GM23338 (cell line): ENCODE measurements at regions not wholly inside any gene's neighbourhood (a gene's known extent, or its start where the extent isn't known, plus 50 kb on each side); places are given as distances from the start of the nearest gene placed in this dataset.

Experiments
- ATAC-seq: fragments of 200-7000 bp; cut with Tn5 transposase; 3 replicates; pipeline ENCODE4 v1.9.1; 2020
- DNase-seq: peaks from one replicate; pipeline ENCODE4 v3.0.0-alpha.2; 2015; ENCODE audit warnings: low spot score
- H2AFZ ChIP-seq: fragments of 200-600 bp; sonication (generic); 2 replicates; pipeline ENCODE4 v1.8.0; 2016; ENCODE audit warnings: antibody characterized with exemption, mild to moderate bottlenecking, moderate library complexity
- H3F3A ChIP-seq: fragments of 200-600 bp; sonication (generic); replicated peaks from 2 replicates; pipeline ENCODE4 v1.8.0; 2017; ENCODE audit warnings: antibody characterized with exemption, mixed run types, low read depth
- H3K27ac ChIP-seq: fragments of 200-600 bp; sonication (generic); 2 replicates; pipeline ENCODE4 v1.6.1; 2016; ENCODE audit warnings: low read depth
- H3K27me3 ChIP-seq: fragments of 200-600 bp; sonication (generic); 2 replicates; pipeline ENCODE4 v1.8.0; 2016; ENCODE audit warnings: mild to moderate bottlenecking, mixed run types, moderate library complexity; ENCODE audit not compliant: insufficient read depth
- H3K36me3 ChIP-seq: fragments of 200-600 bp; sonication (generic); 2 replicates; pipeline ENCODE4 v1.8.0; 2016; ENCODE audit warnings: mild to moderate bottlenecking; ENCODE audit not compliant: insufficient read depth
- H3K4me1 ChIP-seq: fragments of 200-600 bp; sonication (generic); 2 replicates; pipeline ENCODE4 v1.8.0; 2016; ENCODE audit warnings: mild to moderate bottlenecking, moderate library complexity; ENCODE audit not compliant: insufficient read depth
- H3K4me2 ChIP-seq: fragments of 200-600 bp; sonication (generic); 2 replicates; pipeline ENCODE4 v1.7.1; 2017; ENCODE audit warnings: mixed run types
- H3K4me3 ChIP-seq: fragments of 200-600 bp; sonication (generic); 2 replicates; pipeline ENCODE4 v1.6.1; 2016; ENCODE audit warnings: mixed run types
- H3K79me2 ChIP-seq: fragments of 200-600 bp; sonication (generic); replicated peaks from 2 replicates; pipeline ENCODE4 v1.8.0; 2017; ENCODE audit warnings: mild to moderate bottlenecking; ENCODE audit not compliant: insufficient read depth
- H3K9me2 ChIP-seq: fragments of 200-600 bp; sonication (generic); 2 replicates; pipeline ENCODE4 v1.8.0; 2017; ENCODE audit not compliant: insufficient read depth
- H4K20me1 ChIP-seq: fragments of 200-600 bp; sonication (generic); replicated peaks from 2 replicates; pipeline ENCODE4 v1.8.0; 2017; ENCODE audit warnings: mild to moderate bottlenecking; ENCODE audit not compliant: insufficient read depth
- H3K27ac Mint-ChIP-seq: 2 replicates; pipeline ENCODE4 v1.8.0; 2020; ENCODE audit warnings: inconsistent platforms, mild to moderate bottlenecking, moderate library complexity, mixed read lengths
- H3K27me3 Mint-ChIP-seq: 3 replicates; pipeline ENCODE4 v1.8.0; 2022; ENCODE audit warnings: low read depth, mild to moderate bottlenecking, moderate library complexity, mixed read lengths, inconsistent platforms; ENCODE audit not compliant: insufficient read depth, poor library complexity
- H3K36me3 Mint-ChIP-seq: 3 replicates; pipeline ENCODE4 v1.8.0; 2021; ENCODE audit warnings: low read depth, mild to moderate bottlenecking, inconsistent platforms, moderate library complexity, mixed read lengths
- H3K4me1 Mint-ChIP-seq: 3 replicates; pipeline ENCODE4 v1.8.0; 2020; ENCODE audit warnings: mild to moderate bottlenecking, inconsistent platforms, mixed read lengths
- H3K4me3 Mint-ChIP-seq: 3 replicates; pipeline ENCODE4 v1.8.0; 2021; ENCODE audit warnings: moderate library complexity, mild to moderate bottlenecking, inconsistent platforms, mixed read lengths
- H3K9me3 Mint-ChIP-seq: 3 replicates; pipeline ENCODE4 v1.8.0; 2020; ENCODE audit warnings: moderate library complexity, mild to moderate bottlenecking, inconsistent platforms, mixed read lengths
- CREB1 ChIP-seq: fragments of 250-450 bp; sonication (Bioruptor Pico); IDR thresholded peaks from 2 replicates; pipeline ENCODE4 v1.5.0; 2020; ENCODE audit warnings: low read depth, mild to moderate bottlenecking, moderate library complexity
- EZH2 ChIP-seq: fragments of 200-600 bp; sonication (generic); IDR thresholded peaks from one replicate; pipeline ENCODE4 v1.8.0; 2017; ENCODE audit warnings: antibody characterized with exemption, mild to moderate bottlenecking, low read depth; ENCODE audit not compliant: unreplicated experiment
- EZH2phosphoT487 ChIP-seq: fragments of 200-600 bp; sonication (generic); IDR thresholded peaks from one replicate; pipeline ENCODE4 v1.8.1; 2018; ENCODE audit warnings: antibody characterized with exemption; ENCODE audit not compliant: unreplicated experiment
- JUNB ChIP-seq: IDR thresholded peaks from one replicate; pipeline ENCODE4 v1.6.1; 2016; ENCODE audit warnings: antibody characterized with exemption; ENCODE audit not compliant: unreplicated experiment
- NANOG ChIP-seq: IDR thresholded peaks from 2 replicates; pipeline ENCODE4 v1.6.1; 2016; ENCODE audit warnings: antibody characterized with exemption, borderline replicate concordance
- STAT1 ChIP-seq: IDR thresholded peaks from one replicate; pipeline ENCODE4 v1.6.1; 2016; ENCODE audit warnings: antibody characterized with exemption; ENCODE audit not compliant: unreplicated experiment
- ZNF114 ChIP-seq: fragments of 250-450 bp; sonication (Bioruptor Pico); IDR thresholded peaks from 2 replicates; pipeline ENCODE4 v1.5.0; 2020; ENCODE audit warnings: mild to moderate bottlenecking, moderate library complexity
- ZNF331 ChIP-seq: fragments of 250-450 bp; sonication (Bioruptor Pico); IDR thresholded peaks from 2 replicates; pipeline ENCODE4 v1.5.0; 2020; ENCODE audit warnings: low read depth, mild to moderate bottlenecking, moderate library complexity
- TF ChIP-seq, protein P1 (sequence below): IDR thresholded peaks from one replicate; pipeline ENCODE4 v1.6.1; 2018; ENCODE audit warnings: antibody characterized with exemption; ENCODE audit not compliant: unreplicated experiment
- TF ChIP-seq, protein P2 (sequence below): IDR thresholded peaks from 2 replicates; pipeline ENCODE4 v1.6.1; 2016; ENCODE audit warnings: antibody characterized with exemption
- TF ChIP-seq, protein P3 (sequence below): fragments of 250-450 bp; sonication (Bioruptor Pico); IDR thresholded peaks from 2 replicates; pipeline ENCODE4 v1.5.0; 2020; ENCODE audit warnings: mild to moderate bottlenecking, moderate library complexity

GRCh38 chr4:161182913-161183312, 980.9 kb downstream of the FSTL5 start (continued):
- TF ChIP-seq, protein P1, sequence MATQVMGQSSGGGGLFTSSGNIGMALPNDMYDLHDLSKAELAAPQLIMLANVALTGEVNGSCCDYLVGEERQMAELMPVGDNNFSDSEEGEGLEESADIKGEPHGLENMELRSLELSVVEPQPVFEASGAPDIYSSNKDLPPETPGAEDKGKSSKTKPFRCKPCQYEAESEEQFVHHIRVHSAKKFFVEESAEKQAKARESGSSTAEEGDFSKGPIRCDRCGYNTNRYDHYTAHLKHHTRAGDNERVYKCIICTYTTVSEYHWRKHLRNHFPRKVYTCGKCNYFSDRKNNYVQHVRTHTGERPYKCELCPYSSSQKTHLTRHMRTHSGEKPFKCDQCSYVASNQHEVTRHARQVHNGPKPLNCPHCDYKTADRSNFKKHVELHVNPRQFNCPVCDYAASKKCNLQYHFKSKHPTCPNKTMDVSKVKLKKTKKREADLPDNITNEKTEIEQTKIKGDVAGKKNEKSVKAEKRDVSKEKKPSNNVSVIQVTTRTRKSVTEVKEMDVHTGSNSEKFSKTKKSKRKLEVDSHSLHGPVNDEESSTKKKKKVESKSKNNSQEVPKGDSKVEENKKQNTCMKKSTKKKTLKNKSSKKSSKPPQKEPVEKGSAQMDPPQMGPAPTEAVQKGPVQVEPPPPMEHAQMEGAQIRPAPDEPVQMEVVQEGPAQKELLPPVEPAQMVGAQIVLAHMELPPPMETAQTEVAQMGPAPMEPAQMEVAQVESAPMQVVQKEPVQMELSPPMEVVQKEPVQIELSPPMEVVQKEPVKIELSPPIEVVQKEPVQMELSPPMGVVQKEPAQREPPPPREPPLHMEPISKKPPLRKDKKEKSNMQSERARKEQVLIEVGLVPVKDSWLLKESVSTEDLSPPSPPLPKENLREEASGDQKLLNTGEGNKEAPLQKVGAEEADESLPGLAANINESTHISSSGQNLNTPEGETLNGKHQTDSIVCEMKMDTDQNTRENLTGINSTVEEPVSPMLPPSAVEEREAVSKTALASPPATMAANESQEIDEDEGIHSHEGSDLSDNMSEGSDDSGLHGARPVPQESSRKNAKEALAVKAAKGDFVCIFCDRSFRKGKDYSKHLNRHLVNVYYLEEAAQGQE, result no peak
- no peak for TF ChIP-seq EZH2phosphoT487
- no peak for TF ChIP-seq CREB1
- TF ChIP-seq ZNF331 (CRISPR knock-in tag), result no peak
- TF ChIP-seq JUNB, result no peak
- TF ChIP-seq, protein P2, sequence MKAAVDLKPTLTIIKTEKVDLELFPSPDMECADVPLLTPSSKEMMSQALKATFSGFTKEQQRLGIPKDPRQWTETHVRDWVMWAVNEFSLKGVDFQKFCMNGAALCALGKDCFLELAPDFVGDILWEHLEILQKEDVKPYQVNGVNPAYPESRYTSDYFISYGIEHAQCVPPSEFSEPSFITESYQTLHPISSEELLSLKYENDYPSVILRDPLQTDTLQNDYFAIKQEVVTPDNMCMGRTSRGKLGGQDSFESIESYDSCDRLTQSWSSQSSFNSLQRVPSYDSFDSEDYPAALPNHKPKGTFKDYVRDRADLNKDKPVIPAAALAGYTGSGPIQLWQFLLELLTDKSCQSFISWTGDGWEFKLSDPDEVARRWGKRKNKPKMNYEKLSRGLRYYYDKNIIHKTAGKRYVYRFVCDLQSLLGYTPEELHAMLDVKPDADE, result no peak
- no peak for TF ChIP-seq EZH2
- TF ChIP-seq STAT1, result no peak
- no peak for TF ChIP-seq ZNF114 (CRISPR knock-in tag)
- TF ChIP-seq NANOG, result no peak

DNA sequence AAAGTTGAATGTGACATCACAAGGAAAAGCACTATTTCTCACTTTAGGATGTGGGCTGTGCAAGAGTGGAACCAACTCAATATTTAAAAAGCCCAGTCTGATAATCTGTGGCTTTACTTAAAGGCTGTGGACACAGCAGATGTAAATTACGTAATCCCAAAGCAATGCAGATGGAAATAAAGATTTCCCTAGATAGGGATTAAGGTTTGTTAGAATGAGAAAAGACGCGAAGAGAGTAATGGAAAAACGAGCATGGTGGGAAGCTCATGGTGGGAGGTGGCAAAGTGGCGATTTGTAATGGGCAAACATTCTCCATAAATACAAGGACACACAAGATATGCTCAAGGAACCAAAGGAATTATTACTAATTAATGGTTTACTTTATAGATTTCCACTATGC, 985.5 kb downstream of the FSTL5 start:
- Mint-ChIP-seq H3K27ac (no peak overlapping the region), H3K27me3 (no peaks in the 10 kb centered on the region), H3K4me3 (no peak overlapping the region), H3K36me3 (no peaks in the 10 kb centered on the region), H3K4me1 (peaks cover 36% of the 10 kb centered on the region), H3K9me3 (no peaks in the 10 kb centered on the region)
- no peaks in the 10 kb centered on the region for H4K20me1 ChIP-seq
- no peaks in the 10 kb centered on the region for H3K27me3 ChIP-seq
- no peaks in the 10 kb centered on the region for H3K9me2 ChIP-seq
- H3K4me1 ChIP-seq, result peaks cover 44% of the 10 kb centered on the region
- H2AFZ ChIP-seq, result no peak overlapping the region
- H3K4me2 ChIP-seq, result peak overlapping the region; percentile 37; the same call in 1 of the 2 replicates
- no peak overlapping the region for H3K27ac ChIP-seq
- no peaks in the 10 kb centered on the region for H3K79me2 ChIP-seq
- DNase-seq (peak; percentile 27), ATAC-seq (no peak)
- H3K36me3 ChIP-seq, result no peaks in the 10 kb centered on the region
- H3F3A ChIP-seq, result no peaks in the 10 kb centered on the region
- H3K4me3 ChIP-seq, result no peak overlapping the region
- TF ChIP-seq EZH2phosphoT487 (no peak), STAT1 (no peak)
- TF ChIP-seq, protein P3, sequence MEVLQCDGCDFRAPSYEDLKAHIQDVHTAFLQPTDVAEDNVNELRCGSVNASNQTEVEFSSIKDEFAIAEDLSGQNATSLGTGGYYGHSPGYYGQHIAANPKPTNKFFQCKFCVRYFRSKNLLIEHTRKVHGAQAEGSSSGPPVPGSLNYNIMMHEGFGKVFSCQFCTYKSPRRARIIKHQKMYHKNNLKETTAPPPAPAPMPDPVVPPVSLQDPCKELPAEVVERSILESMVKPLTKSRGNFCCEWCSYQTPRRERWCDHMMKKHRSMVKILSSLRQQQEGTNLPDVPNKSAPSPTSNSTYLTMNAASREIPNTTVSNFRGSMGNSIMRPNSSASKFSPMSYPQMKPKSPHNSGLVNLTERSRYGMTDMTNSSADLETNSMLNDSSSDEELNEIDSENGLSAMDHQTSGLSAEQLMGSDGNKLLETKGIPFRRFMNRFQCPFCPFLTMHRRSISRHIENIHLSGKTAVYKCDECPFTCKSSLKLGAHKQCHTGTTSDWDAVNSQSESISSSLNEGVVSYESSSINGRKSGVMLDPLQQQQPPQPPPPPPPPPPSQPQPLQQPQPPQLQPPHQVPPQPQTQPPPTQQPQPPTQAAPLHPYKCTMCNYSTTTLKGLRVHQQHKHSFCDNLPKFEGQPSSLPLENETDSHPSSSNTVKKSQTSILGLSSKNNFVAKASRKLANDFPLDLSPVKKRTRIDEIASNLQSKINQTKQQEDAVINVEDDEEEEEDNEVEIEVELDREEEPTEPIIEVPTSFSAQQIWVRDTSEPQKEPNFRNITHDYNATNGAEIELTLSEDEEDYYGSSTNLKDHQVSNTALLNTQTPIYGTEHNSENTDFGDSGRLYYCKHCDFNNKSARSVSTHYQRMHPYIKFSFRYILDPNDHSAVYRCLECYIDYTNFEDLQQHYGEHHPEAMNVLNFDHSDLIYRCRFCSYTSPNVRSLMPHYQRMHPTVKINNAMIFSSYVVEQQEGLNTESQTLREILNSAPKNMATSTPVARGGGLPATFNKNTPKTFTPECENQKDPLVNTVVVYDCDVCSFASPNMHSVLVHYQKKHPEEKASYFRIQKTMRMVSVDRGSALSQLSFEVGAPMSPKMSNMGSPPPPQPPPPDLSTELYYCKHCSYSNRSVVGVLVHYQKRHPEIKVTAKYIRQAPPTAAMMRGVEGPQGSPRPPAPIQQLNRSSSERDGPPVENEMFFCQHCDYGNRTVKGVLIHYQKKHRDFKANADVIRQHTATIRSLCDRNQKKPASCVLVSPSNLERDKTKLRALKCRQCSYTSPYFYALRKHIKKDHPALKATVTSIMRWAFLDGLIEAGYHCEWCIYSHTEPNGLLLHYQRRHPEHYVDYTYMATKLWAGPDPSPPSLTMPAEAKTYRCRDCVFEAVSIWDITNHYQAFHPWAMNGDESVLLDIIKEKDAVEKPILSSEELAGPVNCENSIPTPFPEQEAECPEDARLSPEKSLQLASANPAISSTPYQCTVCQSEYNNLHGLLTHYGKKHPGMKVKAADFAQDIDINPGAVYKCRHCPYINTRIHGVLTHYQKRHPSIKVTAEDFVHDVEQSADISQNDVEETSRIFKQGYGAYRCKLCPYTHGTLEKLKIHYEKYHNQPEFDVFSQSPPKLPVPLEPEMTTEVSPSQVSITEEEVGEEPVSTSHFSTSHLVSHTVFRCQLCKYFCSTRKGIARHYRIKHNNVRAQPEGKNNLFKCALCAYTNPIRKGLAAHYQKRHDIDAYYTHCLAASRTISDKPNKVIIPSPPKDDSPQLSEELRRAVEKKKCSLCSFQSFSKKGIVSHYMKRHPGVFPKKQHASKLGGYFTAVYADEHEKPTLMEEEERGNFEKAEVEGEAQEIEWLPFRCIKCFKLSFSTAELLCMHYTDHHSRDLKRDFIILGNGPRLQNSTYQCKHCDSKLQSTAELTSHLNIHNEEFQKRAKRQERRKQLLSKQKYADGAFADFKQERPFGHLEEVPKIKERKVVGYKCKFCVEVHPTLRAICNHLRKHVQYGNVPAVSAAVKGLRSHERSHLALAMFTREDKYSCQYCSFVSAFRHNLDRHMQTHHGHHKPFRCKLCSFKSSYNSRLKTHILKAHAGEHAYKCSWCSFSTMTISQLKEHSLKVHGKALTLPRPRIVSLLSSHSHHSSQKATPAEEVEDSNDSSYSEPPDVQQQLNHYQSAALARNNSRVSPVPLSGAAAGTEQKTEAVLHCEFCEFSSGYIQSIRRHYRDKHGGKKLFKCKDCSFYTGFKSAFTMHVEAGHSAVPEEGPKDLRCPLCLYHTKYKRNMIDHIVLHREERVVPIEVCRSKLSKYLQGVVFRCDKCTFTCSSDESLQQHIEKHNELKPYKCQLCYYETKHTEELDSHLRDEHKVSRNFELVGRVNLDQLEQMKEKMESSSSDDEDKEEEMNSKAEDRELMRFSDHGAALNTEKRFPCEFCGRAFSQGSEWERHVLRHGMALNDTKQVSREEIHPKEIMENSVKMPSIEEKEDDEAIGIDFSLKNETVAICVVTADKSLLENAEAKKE (CRISPR knock-in tag), result no peak
- TF ChIP-seq, protein P2, result no peak
